ENCODE measurements at regions not wholly inside any gene's neighbourhood (a gene's known extent, or its start where the extent isn't known, plus 50 kb on each side); places are given as distances from the start of the nearest gene placed in this dataset.

GRCh38 chr3:150293401-150294001 lies 114.6 kb upstream of the TSC22D2 start:
- TF ChIP-seq, protein P1, sequence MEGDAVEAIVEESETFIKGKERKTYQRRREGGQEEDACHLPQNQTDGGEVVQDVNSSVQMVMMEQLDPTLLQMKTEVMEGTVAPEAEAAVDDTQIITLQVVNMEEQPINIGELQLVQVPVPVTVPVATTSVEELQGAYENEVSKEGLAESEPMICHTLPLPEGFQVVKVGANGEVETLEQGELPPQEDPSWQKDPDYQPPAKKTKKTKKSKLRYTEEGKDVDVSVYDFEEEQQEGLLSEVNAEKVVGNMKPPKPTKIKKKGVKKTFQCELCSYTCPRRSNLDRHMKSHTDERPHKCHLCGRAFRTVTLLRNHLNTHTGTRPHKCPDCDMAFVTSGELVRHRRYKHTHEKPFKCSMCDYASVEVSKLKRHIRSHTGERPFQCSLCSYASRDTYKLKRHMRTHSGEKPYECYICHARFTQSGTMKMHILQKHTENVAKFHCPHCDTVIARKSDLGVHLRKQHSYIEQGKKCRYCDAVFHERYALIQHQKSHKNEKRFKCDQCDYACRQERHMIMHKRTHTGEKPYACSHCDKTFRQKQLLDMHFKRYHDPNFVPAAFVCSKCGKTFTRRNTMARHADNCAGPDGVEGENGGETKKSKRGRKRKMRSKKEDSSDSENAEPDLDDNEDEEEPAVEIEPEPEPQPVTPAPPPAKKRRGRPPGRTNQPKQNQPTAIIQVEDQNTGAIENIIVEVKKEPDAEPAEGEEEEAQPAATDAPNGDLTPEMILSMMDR (IDR thresholded peaks at IDR 0.05) = no peak
- TF ChIP-seq POLR2A (IDR thresholded peaks at IDR 0.05) (no peak), POLR2AphosphoS5 (IDR thresholded peaks at IDR 0.05) (no peak), EP300 (IDR thresholded peaks at IDR 0.05) (no peak)

All from gastroesophageal sphincter (tissue), 3 donors.